ENCODE measurements at regions not wholly inside any gene's neighbourhood (a gene's known extent, or its start where the extent isn't known, plus 50 kb on each side); places are given as distances from the start of the nearest gene placed in this dataset.

GRCh38 chr6:137772541-137773250 lies 94.4 kb upstream of the TNFAIP3 start:
- no peak for TF ChIP-seq SMC3 (IDR thresholded peaks at IDR 0.05; ENCODE audit: borderline replicate concordance, low read length)
- TF ChIP-seq RFX5 (IDR thresholded peaks at IDR 0.05; ENCODE audit: low read depth, low read length), result no peak
- no peak for TF ChIP-seq YY1 (IDR thresholded peaks at IDR 0.05; ENCODE audit: low read depth, low read length)
- TF ChIP-seq TCF12 (IDR thresholded peaks at IDR 0.05; ENCODE audit: low read depth, low read length), result no peak
